HG03139 (cell line): ENCODE measurements at regions not wholly inside any gene's neighbourhood (a gene's known extent, or its start where the extent isn't known, plus 50 kb on each side); places are given as distances from the start of the nearest gene placed in this dataset.
"Not testable (repeated sequence)": the region's sequence is repeated elsewhere in the genome, so short reads cannot be mapped to it uniquely, and the experiment has no call there.

ENCODE experiments used
- ATAC-seq: cut with Tn5 transposase; IDR thresholded peaks from one replicate; pipeline ENCODE4 v1.9.1; 2021; ENCODE audit not compliant: unreplicated experiment

DNA sequence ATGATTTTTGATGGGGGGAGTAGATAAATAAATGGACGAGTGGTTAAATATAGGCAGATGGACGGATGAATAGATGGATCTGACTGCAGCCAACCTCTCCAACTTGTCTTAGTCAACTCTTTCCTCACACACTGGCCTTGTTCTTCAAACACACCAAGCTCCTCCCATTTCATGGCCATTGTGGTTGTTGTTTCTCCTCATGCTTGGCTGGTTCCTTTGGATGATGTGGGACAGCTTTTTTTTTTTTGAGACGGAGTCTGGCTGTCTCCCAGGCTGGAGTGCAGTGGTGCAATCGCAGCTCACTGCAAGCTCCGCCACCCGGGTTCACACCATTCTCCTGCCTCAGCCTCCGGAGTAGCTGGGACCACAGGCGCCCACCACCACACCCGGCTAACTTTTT is 155.2 kb downstream of the ZNF281 start:
- not testable (repeated sequence) for ATAC-seq

DNA sequence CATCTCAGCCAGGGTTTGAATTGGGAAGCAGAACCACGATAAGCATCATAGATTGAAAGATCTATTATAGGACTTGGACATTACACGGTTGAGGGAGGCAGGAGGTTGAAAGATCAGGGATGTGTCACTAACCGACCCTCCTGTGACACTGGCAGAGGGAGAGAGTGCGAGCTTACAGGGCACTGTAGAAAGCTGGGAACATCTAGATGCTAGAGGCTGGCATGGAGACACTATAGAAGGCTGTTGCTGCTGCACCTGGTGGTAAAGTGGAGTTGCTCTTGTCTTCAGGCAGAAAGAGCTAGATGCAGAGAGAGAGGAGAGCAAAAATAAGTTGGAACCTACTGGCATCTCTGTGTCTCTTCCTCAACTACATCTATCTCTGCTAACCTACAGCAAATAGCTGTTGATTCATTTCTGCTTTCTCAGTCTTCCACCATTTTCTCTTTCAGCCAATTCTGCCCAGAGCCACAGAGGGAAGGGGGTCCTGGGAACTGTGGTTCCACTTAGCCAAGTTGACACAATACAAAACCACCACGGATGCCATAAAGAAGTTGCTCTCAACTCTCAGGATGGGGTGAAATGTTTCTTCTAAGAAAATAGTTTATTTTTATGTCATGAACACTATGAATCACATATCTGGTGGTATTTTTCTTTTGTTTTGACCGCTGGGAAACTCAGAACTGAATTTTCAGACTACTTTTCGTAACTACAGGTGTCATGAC is 155.9 kb downstream of the ZNF281 start:
- no peak for ATAC-seq

DNA sequence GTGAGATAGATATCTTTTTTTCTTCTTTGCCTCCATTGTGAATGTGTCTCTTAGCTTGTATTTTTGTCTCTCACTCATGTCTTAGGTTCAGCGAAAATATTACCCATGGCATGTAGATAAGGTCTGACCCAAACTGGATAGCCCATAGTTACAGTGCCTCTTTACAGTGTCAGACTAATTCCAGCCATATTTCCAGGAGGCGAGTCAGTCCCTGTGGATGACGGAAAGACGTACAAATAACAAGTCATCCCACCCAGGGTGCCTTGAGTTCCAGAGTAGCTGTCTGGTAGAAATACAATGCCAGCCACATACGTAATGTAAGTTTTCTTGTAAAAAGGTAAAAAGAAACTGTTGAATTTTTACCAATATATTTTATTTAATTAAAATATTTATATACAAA is 157.3 kb downstream of the ZNF281 start:
- ATAC-seq = no peak

DNA sequence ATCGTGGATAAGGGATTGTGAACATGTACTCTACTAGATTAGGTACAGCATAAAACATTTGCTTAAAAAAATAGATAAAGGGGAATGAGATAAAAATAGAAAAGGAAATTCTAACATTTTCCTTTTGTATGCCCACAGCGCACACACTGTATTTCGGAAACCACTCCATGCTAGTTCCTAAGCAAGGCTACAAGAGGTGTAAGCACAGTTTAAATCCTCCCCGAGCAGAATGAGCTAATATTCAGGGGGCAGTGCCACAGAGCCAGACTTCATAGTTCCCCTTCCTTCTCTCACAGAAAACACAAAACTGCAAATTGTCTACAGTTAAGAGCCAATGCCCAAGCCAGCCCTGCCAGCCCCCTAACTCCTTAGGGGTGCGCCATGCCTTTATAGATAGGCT is 159.4 kb downstream of the ZNF281 start:
- ATAC-seq = no peak

DNA sequence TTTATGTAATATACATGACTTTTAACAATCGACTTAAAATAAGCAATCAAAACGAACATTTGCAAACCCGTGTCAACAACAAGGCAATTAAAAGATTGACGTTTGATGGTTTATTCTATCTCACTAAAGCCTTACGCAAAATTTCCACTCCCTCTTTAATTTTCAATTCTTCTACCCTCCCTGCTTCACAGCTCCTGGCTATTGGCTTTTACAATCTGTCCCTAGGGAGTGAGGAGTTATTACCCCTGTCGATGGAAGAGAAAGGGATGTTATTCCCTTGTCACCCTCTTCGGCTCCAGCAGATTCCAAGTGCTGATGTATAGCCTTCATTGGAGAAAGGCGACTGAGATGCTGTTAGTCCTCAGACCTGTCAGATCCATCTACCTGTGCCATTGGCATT is 161.3 kb downstream of the ZNF281 start:
- no peak for ATAC-seq

DNA sequence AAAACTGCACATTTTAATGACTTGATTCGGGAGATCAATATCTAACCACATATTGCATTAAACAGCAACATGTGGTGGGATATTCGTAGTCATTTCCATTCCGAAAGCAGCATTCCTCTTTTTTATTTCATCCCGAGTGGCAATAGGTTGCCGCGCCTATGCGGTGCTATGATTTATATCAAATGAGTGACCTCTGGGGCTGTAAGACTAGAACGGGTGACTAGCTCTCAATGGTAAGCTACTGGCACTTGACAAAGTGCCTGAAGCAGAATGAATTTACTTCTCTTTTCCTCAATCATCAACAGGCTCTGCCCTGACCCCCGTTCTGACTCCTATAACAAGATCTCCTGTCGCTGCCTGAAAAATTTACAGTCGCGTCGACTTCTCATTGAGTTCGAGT is 162.3 kb downstream of the ZNF281 start:
- no peak for ATAC-seq

DNA sequence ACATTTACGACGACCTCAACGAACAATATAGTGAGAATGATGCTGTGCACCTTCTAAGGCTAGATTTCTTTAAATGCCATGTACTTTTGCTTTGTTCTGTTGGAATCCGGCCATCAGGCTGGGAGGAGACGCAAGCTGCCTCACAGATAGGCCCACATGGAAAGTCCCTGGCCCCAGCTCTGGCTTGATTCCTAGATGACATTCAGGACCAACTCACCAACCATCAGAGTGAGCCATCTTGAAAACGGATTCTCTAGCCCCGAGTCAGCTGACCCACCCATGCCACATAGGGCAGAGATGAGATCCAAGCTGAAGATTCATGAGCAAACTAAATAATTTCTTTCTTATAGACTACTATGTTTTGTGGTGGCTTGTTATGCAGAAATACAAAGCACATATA is 164.4 kb downstream of the ZNF281 start:
- ATAC-seq = no peak

DNA sequence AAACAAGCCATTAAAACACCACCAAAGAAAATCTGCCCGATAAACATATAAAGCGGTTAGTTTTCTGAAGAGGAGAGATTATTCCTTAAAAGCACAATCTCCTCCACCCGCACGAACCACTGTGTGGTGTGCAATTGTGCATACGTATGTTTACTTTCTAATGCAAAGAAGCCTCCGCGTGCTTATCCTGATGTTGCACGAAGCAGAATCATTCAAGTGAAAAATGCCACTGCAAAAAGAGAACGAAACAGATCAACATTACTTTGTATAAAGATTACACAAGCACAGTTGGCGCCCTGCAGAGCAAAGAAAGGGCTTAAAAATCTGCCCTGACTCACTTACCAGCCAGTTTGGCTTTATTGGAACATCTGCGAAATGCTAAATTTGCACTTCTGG is 166.8 kb downstream of the ZNF281 start:
- no peak for ATAC-seq

DNA sequence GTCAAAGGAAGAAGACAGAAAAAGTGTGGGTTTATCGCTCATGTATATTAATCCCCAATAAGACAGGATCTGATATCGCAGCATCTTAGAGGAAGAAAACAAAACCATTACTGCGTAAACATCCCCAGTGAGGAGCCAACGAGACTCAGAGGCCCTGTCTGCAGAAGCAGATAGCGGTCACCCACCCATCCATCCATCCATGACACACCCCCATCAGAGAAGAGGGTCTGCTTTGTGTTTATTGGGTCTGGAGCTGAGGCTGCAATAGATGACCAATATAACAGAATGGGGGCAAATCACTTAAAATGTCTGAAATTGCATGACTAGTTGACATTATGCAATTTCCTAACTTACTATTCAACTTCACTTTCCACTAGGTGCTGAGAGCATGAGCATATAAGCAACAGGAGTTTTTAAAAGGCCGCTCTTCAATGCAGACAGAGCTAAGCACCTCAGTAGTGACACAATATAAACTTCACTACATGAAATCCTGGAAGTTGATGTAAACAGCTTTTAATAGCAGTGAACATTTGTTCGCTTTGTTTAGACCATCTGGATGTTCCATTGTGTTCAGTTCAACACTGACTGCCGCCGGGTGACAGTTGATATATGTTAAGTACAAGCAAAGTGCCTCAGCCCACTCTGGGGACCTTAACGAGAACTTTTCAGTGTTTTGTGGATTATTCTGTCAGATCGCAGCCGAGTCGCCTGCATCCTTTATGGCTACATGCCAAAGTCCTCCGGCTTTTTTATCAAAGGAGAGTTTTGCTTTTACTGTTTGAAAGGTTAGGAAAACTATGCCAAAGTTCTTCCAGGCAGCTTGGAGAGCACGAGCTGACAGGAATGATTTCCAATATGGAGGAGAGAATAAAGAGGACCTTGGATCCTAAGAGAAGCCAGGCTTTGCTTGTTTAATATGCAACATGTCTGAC is 167.5 kb downstream of the ZNF281 start:
- no peak for ATAC-seq

DNA sequence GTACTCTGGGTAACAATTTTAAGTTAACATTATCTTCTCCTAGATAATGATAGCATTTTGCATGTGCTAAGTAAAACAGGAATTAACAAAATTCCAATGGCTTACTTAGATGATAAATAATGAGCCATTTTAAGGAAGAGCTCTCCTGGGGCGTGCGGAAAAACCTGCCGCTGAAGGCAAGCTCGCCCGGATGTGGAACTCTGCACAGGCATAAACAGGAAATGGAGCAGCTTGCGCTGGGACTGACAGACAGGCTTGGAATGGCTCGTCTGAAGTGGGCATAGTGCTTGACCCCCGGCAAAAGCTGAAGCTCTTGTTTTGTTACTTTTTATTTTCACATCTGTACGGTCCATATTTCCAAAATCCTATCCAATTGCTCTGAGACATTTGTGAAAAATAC is 169.2 kb downstream of the ZNF281 start:
- no peak for ATAC-seq

DNA sequence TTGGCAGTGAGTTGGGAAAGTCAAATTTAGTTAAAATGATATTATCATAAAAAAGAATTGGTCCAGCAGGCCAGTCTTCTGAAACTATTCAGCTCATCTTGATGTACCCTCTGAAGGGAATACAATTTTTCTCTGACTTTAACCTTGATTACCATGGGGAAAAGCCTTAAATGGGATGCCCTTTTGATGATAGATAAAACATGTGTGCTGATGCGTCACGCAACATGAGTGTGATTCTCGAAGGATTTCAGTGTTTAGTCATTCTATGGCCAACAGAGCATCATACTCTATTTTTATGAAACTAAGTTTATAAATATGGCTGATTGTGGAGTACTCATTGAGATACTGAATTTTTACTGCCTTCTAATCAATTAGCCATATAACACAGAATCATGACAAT is 171.5 kb downstream of the ZNF281 start:
- ATAC-seq = no peak

DNA sequence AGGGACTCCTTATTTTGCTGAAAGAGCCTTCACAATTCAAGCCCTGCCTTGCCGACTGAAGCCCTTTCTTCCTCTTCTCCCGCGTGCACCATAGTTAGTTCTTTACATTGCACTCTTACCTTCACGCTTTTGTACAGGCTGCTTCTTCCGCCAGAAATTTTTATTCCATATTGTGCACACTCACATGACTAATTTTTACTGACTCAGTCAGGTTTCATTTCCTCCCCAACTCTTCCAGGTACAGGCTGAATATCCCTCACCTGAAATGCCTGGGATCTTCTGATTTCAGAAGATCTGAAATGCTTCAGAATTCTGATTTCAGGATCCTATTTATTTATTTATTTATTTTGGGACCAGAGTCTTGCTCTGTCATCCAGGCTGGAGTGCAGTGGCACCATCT is 172.8 kb downstream of the ZNF281 start:
- no peak for ATAC-seq

DNA sequence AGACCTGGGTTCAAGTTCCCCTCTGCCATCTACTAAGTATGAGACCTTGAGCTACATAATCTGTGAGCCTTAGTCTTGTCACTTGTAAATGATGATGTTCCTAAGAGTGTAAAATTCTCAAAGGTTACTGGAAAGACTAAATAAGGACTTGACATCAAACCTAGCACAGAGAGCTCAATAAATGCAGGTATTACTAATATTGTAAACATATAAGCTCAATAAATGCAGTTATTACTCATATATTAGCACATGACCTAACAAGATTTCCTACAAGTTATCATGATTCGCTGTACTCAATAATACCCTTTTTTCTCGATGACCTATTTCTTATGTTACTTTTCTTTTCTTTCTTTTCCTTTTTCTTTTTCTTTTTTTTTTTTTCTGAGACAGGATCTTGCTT is 174.9 kb downstream of the ZNF281 start:
- ATAC-seq = no peak

DNA sequence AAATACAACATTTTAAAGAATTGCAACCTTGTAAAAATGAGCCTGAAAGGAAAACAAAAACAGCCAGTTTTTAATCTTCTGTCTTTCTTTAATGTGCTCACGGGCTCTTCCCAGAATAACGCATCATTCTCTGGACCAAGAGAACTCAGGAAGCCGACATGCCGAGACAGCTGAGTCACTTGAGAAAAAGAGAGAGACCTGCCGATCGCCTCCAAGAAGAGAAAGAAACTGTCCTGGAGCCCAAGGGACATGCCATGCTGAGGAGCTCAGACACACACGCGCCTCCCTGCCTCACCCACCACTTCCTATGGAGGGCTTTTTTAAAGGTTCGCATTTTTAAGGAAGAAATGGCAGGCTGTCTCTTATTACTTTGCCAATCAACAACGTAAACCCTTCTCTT is 176.4 kb downstream of the ZNF281 start:
- ATAC-seq = no peak

DNA sequence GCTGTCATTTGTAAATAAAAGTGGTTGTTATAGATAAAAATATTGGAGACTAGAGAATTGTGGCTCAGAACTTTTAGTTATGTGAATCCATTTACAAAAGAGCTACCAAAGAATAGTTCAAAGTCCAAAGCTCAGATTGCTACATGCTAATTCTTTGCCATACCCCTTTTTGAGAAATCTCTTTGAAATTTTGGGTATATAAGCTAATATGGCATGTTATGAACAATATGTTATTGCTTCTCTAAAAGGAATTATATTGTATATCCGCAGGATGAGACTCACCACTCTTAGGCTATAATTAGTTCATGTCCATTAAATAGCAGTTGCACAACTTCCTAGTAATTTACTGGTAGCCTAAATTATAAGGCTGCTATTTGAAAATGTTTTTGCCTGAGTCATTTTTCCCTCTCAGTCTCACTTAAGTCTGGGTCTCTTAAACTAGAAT is 178.0 kb downstream of the ZNF281 start:
- no peak for ATAC-seq

DNA sequence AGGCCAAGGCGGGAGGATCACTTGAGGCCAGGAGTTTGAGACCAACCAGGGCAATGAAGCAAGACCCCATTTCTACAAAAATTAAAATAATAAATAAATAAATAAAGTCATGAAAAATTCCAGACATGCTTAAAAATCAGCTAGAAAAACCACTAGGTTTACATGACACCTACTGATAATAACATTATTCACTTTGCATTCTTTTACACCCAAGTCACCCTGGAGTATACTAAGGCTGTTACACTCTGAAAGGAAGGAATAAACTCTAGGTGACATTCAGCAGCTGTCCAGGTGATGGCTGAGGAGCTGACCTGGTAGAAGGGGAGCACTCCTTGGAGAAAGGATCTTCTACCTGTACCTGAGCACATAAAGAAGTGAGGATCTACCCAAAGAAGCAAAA is 179.2 kb downstream of the ZNF281 start:
- ATAC-seq = no peak

DNA sequence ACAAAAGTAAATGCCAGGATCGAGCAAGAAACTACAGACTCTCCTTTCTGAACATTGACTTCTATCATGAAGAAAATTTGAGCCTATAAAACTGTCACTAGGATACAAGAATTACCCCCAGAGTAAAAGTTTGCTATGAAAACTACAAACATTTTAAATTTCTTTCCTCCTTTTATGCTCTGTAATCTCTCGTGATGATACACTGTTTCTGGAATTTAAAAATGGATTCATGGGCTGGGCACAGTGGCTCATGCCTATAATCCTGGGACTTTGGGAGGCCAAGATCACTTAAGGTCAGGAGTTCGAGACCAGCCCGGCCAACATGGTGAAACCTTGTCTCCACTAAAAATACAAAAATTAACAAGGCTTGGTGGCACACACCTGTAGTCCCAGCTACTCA is 181.3 kb downstream of the ZNF281 start:
- ATAC-seq = no peak

DNA sequence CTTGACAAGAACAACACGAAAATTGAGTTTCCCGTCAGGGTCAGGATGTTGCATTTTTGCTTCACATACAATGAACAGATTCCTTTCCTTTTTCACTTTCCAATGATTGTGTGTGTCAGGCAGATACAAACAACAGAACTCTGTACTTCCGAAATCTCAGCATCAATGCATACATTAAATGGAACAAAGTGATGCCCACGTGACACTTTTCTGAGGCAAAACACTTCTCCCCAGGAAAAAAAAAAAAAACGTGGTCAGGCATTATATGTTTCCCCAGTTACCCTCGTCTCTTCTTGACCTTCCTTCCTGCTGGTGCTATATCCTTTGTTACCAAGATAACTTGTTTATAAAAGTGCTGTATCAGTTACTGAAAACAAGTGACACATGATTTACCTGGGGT is 181.8 kb downstream of the ZNF281 start:
- ATAC-seq = no peak
